ENCODE measurements at regions not wholly inside any gene's neighbourhood (a gene's known extent, or its start where the extent isn't known, plus 50 kb on each side); places are given as distances from the start of the nearest gene placed in this dataset.

DNA sequence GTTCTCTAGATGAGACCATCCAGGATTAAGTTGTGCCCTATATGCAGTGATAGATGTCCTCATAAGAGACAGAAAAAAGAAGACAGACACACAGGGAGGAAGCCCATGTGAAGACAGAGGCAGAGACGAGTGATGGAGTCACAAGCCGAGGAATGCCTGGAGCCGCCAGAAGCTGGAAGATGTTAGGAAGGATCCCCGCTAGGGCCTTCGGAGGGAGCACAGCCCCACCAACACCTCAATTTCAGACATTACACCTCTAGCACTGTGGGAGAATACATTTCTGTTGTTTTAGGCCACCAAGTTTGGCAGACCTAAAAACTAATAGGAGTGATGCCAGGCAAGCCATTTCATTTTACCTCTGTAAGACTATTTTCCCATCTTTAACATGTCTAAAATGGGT lies 458.5 kb downstream of the MED13L start:
- no peak overlapping the region for H3K4me3 ChIP-seq (replicated peaks in 1 of 2; ENCODE audit: low read depth in 2 of 2, low read length in 2 of 2)
- no peak for DNase-seq (ENCODE audit: low read depth in 2 of 2)
- TF ChIP-seq, protein P1, sequence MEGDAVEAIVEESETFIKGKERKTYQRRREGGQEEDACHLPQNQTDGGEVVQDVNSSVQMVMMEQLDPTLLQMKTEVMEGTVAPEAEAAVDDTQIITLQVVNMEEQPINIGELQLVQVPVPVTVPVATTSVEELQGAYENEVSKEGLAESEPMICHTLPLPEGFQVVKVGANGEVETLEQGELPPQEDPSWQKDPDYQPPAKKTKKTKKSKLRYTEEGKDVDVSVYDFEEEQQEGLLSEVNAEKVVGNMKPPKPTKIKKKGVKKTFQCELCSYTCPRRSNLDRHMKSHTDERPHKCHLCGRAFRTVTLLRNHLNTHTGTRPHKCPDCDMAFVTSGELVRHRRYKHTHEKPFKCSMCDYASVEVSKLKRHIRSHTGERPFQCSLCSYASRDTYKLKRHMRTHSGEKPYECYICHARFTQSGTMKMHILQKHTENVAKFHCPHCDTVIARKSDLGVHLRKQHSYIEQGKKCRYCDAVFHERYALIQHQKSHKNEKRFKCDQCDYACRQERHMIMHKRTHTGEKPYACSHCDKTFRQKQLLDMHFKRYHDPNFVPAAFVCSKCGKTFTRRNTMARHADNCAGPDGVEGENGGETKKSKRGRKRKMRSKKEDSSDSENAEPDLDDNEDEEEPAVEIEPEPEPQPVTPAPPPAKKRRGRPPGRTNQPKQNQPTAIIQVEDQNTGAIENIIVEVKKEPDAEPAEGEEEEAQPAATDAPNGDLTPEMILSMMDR (IDR thresholded peaks at IDR 0.05; ENCODE audit: low read depth, low read length), result no peak

DNA sequence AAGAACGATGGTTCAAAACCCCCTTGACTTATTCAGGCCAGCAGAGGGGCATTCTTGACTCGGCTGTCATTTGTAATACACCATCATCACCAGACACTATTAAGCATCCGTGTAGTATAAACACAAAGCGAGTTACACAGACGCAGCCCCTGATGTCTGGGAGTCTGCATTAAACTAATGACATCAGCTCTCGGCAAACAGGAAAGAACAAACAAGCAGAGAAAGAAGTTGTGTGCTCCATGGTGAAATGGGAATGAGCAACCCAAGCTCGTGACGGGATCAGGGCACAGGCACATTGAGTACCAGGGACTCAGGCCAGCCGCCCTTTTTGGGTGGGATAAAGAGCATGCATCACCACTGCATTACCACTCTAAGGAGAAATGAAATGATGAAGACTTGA lies 460.1 kb downstream of the MED13L start:
- DNase-seq (ENCODE audit: low read depth in 2 of 2), result no peak
- TF ChIP-seq, protein P1 (IDR thresholded peaks at IDR 0.05; ENCODE audit: low read depth, low read length), result no peak

DNA sequence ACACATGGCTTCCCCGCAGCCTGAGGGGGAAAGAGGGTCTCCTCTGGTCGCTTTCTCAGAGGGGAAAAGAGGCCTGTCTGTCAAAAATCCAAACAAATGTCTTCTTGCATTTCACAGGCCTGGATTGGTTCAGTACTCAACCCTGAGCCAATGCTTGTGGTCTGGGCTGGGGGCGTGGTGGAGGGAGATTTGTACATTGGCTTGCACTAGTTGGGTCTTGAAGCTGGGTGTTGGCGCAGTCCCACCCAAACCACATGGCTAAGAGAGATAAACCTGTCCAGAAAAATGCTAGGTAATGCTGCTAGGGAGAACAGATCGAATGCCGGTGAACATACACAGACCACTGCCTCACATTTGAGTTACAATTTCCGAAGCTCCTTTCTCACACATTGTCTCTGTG lies 461.6 kb downstream of the MED13L start:
- no peak for DNase-seq (ENCODE audit: low read depth in 2 of 2)
- TF ChIP-seq, protein P1 (IDR thresholded peaks at IDR 0.05; ENCODE audit: low read depth, low read length), result no peak
- no peak overlapping the region for H3K4me3 ChIP-seq (replicated peaks in 1 of 2; ENCODE audit: low read depth in 2 of 2, low read length in 2 of 2)

More for the DNA sequence above, 460.1 kb downstream of the MED13L start:
- H3K4me3 ChIP-seq (replicated peaks in 1 of 2; ENCODE audit: low read depth in 2 of 2, low read length in 2 of 2), result no peak overlapping the region

DNA sequence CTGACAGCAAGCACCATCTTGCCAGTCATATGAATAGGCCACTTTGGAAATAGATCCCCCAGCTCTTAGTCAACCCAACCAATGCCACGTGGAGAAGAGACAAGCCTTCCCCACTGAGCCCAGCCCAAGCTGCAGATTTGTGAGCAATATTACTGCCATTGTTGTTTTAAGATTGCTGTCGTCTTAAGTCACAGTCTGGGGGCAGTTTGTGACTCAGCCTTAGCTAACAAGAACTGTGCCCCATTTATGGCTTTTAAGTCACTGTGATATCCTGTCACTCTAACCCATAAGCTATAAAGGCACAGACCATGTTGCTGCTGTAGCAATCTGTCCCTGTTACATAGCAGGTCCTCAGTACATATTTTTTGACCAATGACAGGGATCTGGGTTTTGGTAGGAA lies 464.2 kb downstream of the MED13L start:
- DNase-seq (ENCODE audit: low read depth in 2 of 2), result no peak
- no peak overlapping the region for H3K4me3 ChIP-seq (replicated peaks in 1 of 2; ENCODE audit: low read depth in 2 of 2, low read length in 2 of 2)
- TF ChIP-seq, protein P1 (IDR thresholded peaks at IDR 0.05; ENCODE audit: low read depth, low read length), result no peak

DNA sequence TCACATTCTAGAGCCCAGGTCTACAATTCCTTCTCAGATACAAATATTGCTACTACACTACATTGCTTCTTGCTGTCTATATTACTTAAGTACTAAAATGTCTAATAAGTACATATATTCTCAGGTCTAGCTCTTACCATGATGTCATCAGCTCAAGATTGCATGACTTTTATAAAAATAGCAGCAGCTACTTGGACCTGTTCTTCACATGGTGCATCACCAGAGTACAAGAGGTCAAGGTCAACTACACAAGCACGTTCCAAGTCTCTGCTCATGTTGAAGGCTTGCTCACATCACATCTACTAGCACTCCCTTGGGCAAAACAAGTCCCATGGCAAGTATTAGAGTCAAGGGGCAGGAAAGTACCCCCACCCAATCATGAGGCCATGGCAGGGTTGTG lies 465.6 kb downstream of the MED13L start:
- H3K4me3 ChIP-seq (replicated peaks in 1 of 2; ENCODE audit: low read depth in 2 of 2, low read length in 2 of 2), result no peak overlapping the region
- TF ChIP-seq, protein P1 (IDR thresholded peaks at IDR 0.05; ENCODE audit: low read depth, low read length), result no peak
- DNase-seq (ENCODE audit: low read depth in 2 of 2), result no peak

DNA sequence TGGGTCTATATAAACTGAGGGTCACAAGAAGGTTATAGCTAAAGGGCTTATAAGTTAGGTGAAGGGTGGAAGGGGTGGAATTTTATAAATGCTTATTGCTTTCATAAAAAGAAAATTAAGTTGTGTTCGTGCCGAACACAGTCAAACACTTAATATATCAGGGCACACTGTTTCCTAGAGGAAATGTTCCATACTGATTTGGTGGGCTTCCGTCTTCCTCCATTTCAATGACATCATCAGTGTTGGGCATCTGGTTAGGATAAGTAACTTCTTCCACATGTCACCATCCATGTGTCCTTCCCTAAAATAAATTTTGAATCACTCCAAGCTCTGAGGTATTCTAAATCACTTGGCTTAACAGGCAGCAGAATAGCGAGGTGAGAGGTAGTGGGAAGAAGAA lies 466.4 kb downstream of the MED13L start:
- TF ChIP-seq, protein P1 (IDR thresholded peaks at IDR 0.05; ENCODE audit: low read depth, low read length), result no peak
- H3K4me3 ChIP-seq (replicated peaks in 1 of 2; ENCODE audit: low read depth in 2 of 2, low read length in 2 of 2), result no peak overlapping the region
- DNase-seq (ENCODE audit: low read depth in 2 of 2), result no peak

DNA sequence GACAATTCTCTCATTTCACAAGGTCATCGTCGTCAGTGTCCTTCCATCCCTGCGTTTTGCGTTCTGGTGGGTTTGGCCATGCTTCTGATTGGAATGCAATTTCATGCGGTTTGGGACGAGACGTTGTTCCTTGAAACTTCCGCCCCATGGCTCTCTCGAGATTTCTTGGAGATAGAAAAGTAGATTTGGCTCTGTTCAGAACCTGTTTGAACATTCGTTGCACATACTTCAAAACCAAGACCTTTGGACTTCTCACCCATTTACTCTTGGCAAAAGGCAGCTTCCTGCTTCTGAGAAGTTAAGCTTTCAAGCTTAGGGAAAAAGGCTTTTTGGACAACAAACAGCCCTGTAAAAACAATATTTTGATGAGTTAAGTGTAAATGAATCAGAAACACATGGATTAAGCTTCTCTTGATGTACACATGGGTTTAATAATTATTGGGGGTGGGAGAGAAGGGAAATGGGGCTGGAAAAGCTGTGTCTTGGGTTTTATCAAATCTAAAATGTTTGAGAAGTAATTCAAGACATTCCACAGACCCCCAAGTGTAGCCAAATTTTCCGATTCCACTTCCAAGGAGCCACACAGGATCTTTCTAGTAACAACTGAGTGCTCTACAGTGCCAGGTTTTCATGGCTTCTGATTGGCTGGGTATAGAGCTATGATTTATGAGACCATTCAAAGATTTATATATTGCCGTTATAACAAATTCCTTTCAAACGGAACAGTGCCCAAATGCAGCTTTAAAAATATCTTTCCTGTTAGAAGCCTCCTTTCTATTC lies 467.2 kb downstream of the MED13L start:
- TF ChIP-seq, protein P1 (IDR thresholded peaks at IDR 0.05; ENCODE audit: low read depth, low read length), result no peak
- DNase-seq (ENCODE audit: low read depth in 2 of 2), result no peak
- H3K4me3 ChIP-seq (replicated peaks in 1 of 2; ENCODE audit: low read depth in 2 of 2, low read length in 2 of 2), result no peak overlapping the region
